PFSK-1 (cell line): ENCODE measurements at regions not wholly inside any gene's neighbourhood (a gene's known extent, or its start where the extent isn't known, plus 50 kb on each side); places are given as distances from the start of the nearest gene placed in this dataset.

ENCODE experiments used
- FOXP2 ChIP-seq: optimal IDR thresholded peaks from 2 replicates; pipeline ENCODE3; 2011; ENCODE audit warnings: borderline replicate concordance, control low read depth, inconsistent platforms; ENCODE audit not compliant: insufficient read depth; ENCODE audit errors: extremely low read length, extremely low read depth
- POLR2AphosphoS5 ChIP-seq: IDR thresholded peaks from 2 replicates; pipeline ENCODE4 v1.6.1; 2012; ENCODE audit warnings: low read depth, mild to moderate bottlenecking, control low read depth, low read length, moderate library complexity
- SIN3A ChIP-seq: IDR thresholded peaks from 2 replicates; pipeline ENCODE4 v1.6.1; 2012; ENCODE audit warnings: mild to moderate bottlenecking, low read length, moderate library complexity, borderline replicate concordance; ENCODE audit not compliant: insufficient read depth
- TAF1 ChIP-seq: IDR thresholded peaks from 2 replicates; pipeline ENCODE4 v1.6.1; 2012; ENCODE audit warnings: low read length, control low read depth, borderline replicate concordance; ENCODE audit not compliant: insufficient read depth
- TF ChIP-seq, protein P1 (sequence below), 2 experiments: IDR thresholded peaks; 2 replicates each; pipeline versions ENCODE4 v1.6.1 to v1.8.0; 2011 to 2012; ENCODE audit warnings: low read depth in 2 of 2, low read length in 2 of 2, control low read depth in 1 of 2, inconsistent platforms in 1 of 2, mild to moderate bottlenecking in 1 of 2, moderate library complexity in 1 of 2; ENCODE audit not compliant: insufficient read depth in 1 of 2

DNA sequence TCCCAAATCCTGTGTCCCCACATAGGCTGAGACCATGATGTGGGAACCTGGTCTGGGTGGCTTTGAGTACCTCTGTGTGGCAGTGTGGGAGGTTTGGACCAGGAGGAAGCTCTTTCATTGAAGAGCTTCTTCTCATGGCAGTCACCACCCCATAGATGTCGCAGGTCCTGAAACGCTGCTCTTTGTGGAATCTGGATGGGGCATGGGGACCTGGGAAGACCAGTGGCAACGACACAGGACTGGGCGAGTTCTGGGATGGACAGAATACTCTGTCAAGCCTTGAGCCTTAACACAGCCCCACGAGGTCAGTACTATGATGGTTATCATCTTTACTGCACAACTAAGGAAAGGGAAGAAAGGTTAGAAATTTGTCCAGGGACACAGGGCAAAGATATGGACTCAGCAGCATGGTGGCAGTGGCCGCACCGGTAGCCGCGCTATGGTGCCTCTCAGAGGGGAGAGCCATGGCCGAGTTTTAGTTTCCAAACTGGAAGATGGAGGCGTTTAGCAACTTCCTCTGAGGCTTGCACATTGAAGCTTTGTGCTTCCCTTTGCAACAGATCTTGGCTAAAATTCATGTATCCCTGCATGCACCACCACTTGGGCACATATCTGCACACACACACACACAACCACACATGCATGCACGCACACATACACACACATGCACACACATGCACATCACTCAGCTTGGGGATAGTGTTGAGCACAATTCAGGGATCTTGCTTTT is 117.7 kb upstream of the C1orf174 start:
- TF ChIP-seq SIN3A (no peak), POLR2AphosphoS5 (no peak), TAF1 (no peak), FOXP2 (no peak)
- TF ChIP-seq, protein P1, sequence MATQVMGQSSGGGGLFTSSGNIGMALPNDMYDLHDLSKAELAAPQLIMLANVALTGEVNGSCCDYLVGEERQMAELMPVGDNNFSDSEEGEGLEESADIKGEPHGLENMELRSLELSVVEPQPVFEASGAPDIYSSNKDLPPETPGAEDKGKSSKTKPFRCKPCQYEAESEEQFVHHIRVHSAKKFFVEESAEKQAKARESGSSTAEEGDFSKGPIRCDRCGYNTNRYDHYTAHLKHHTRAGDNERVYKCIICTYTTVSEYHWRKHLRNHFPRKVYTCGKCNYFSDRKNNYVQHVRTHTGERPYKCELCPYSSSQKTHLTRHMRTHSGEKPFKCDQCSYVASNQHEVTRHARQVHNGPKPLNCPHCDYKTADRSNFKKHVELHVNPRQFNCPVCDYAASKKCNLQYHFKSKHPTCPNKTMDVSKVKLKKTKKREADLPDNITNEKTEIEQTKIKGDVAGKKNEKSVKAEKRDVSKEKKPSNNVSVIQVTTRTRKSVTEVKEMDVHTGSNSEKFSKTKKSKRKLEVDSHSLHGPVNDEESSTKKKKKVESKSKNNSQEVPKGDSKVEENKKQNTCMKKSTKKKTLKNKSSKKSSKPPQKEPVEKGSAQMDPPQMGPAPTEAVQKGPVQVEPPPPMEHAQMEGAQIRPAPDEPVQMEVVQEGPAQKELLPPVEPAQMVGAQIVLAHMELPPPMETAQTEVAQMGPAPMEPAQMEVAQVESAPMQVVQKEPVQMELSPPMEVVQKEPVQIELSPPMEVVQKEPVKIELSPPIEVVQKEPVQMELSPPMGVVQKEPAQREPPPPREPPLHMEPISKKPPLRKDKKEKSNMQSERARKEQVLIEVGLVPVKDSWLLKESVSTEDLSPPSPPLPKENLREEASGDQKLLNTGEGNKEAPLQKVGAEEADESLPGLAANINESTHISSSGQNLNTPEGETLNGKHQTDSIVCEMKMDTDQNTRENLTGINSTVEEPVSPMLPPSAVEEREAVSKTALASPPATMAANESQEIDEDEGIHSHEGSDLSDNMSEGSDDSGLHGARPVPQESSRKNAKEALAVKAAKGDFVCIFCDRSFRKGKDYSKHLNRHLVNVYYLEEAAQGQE (IDR thresholded peaks at IDR 0.05; ENCODE audit: insufficient read depth in 1 of 2, low read depth in 2 of 2, low read length in 2 of 2) = no peak

GRCh38 chr1:4018466-4019146 is 118.5 kb upstream of the C1orf174 start:
- no peak for TF ChIP-seq SIN3A
- TF ChIP-seq TAF1 = no peak
- TF ChIP-seq, protein P1 (IDR thresholded peaks at IDR 0.05; ENCODE audit: insufficient read depth in 1 of 2, low read depth in 2 of 2, low read length in 2 of 2) = no peak
- TF ChIP-seq POLR2AphosphoS5 = no peak

GRCh38 chr1:4019147-4019521 is 119.1 kb upstream of the C1orf174 start:
- TF ChIP-seq SIN3A (no peak), POLR2AphosphoS5 (no peak), FOXP2 (no peak), TAF1 (no peak)
- TF ChIP-seq, protein P1 (IDR thresholded peaks at IDR 0.05; ENCODE audit: insufficient read depth in 1 of 2, low read depth in 2 of 2, low read length in 2 of 2) = no peak

DNA sequence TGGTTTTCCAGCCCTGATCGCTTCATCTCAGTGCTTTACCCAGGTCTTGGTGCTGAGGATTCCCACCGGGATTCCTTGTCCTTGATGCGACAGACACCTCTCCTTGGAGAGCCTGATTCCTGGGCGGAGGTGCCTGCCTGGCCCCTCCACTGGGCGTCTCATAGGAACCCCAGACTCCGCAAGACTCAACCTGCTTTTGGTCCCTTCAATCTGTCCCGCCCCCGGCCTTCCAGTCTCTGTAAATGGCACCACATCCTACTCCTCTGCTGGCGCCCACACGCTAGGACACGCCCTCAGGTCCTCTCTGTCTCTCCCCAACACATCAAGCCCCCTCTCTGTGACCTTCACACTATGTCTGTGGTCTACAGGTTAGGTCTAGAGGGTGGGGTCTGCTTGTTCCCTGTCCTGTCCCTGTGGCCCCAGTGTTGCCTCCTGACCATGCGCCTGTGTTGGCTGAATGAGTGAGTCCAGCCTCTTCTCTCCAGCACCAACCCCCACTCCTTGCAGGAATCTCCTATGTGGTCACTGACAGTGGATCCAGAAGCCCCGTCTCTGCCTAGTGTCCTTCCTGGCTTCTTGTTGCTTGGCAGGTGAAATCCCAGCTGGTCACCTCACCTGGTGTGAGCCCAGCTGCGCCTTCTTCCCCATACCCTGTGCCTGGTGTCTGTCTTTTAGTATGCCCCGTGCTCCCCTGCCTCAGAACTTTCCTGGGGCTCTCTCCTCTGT is 119.7 kb upstream of the C1orf174 start:
- TF ChIP-seq POLR2AphosphoS5 (no peak), TAF1 (no peak), SIN3A (no peak), FOXP2 (no peak)
- TF ChIP-seq, protein P1 (IDR thresholded peaks at IDR 0.05; ENCODE audit: insufficient read depth in 1 of 2, low read depth in 2 of 2, low read length in 2 of 2) = no peak
